ENCODE measurements at regions not wholly inside any gene's neighbourhood (a gene's known extent, or its start where the extent isn't known, plus 50 kb on each side); places are given as distances from the start of the nearest gene placed in this dataset.

GRCh38 chr9:104984542-104984941, 56.6 kb upstream of the ABCA1 start:
- H3K27me3 Mint-ChIP-seq (ENCODE audit: low read depth), result peaks cover 5% of the 10 kb centered on the region
- no peak overlapping the region for H3K27ac Mint-ChIP-seq (ENCODE audit: unreplicated experiment)
- no peaks in the 10 kb centered on the region for H3K36me3 Mint-ChIP-seq (ENCODE audit: low read depth)
- DNase-seq (ENCODE audit: low read depth, low spot score), result no peak
- no peak overlapping the region for H3K4me3 Mint-ChIP-seq
- H3K9me3 Mint-ChIP-seq, result peaks cover 4% of the 10 kb centered on the region
- TF ChIP-seq, protein P1, sequence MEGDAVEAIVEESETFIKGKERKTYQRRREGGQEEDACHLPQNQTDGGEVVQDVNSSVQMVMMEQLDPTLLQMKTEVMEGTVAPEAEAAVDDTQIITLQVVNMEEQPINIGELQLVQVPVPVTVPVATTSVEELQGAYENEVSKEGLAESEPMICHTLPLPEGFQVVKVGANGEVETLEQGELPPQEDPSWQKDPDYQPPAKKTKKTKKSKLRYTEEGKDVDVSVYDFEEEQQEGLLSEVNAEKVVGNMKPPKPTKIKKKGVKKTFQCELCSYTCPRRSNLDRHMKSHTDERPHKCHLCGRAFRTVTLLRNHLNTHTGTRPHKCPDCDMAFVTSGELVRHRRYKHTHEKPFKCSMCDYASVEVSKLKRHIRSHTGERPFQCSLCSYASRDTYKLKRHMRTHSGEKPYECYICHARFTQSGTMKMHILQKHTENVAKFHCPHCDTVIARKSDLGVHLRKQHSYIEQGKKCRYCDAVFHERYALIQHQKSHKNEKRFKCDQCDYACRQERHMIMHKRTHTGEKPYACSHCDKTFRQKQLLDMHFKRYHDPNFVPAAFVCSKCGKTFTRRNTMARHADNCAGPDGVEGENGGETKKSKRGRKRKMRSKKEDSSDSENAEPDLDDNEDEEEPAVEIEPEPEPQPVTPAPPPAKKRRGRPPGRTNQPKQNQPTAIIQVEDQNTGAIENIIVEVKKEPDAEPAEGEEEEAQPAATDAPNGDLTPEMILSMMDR (conservative IDR thresholded peaks at IDR 0.05), result no peak
- peaks cover 8% of the 10 kb centered on the region for H3K4me1 Mint-ChIP-seq

GRCh38 chr9:104984948-104985347, 57.0 kb upstream of the ABCA1 start:
- Mint-ChIP-seq H3K27ac (ENCODE audit: unreplicated experiment) (peak overlapping the region; percentile 28), H3K27me3 (ENCODE audit: low read depth) (peaks cover 5% of the 10 kb centered on the region), H3K36me3 (ENCODE audit: low read depth) (no peaks in the 10 kb centered on the region), H3K9me3 (peaks cover 4% of the 10 kb centered on the region), H3K4me1 (peaks cover 8% of the 10 kb centered on the region), H3K4me3 (peak overlapping the region; percentile 27)
- DNase-seq (ENCODE audit: low read depth, low spot score), result no peak
- TF ChIP-seq, protein P1 (conservative IDR thresholded peaks at IDR 0.05), result no peak

- DNase-seq (ENCODE audit: low read depth, low spot score), result no peak
- TF ChIP-seq, protein P1 (conservative IDR thresholded peaks at IDR 0.05), result no peak
- Mint-ChIP-seq H3K9me3 (peaks cover 4% of the 10 kb centered on the region), H3K4me1 (peaks cover 15% of the 10 kb centered on the region), H3K36me3 (ENCODE audit: low read depth) (no peaks in the 10 kb centered on the region), H3K27ac (ENCODE audit: unreplicated experiment) (no peak overlapping the region), H3K27me3 (ENCODE audit: low read depth) (peaks cover 11% of the 10 kb centered on the region), H3K4me3 (no peak overlapping the region)
Observed at GRCh38 chr9:104986096-104986495, 58.1 kb upstream of the ABCA1 start.

DNA sequence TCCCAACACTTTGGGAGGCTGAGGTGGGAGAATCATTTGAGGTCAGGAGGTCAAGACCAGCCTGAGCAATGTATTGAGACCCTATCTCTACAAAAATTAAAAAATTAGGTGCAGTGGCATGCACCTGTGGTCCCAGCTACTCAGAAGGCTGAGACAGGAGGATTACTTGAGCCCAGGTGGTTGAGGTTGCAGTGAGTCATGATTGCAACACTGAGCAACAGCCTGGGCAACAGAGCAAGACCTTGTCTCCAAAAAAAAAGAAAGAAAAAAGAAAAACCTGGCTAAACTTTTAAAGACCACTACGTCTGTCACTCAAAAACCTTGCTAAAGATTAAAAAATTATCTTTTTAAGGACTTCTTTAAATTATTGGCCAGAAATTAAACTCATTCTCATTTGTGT, 59.8 kb upstream of the ABCA1 start:
- peaks cover 13% of the 10 kb centered on the region for H3K27me3 Mint-ChIP-seq (ENCODE audit: low read depth)
- peaks cover 4% of the 10 kb centered on the region for H3K9me3 Mint-ChIP-seq
- no peak overlapping the region for H3K27ac Mint-ChIP-seq (ENCODE audit: unreplicated experiment)
- H3K4me1 Mint-ChIP-seq, result peaks cover 27% of the 10 kb centered on the region
- TF ChIP-seq, protein P1 (conservative IDR thresholded peaks at IDR 0.05), result no peak
- DNase-seq (ENCODE audit: low read depth, low spot score), result no peak
- no peak overlapping the region for H3K4me3 Mint-ChIP-seq
- H3K36me3 Mint-ChIP-seq (ENCODE audit: low read depth), result no peaks in the 10 kb centered on the region

GRCh38 chr9:104988539-104988938, 60.6 kb upstream of the ABCA1 start:
- no peak for DNase-seq (ENCODE audit: low read depth, low spot score)
- Mint-ChIP-seq H3K9me3 (peaks cover 4% of the 10 kb centered on the region), H3K27ac (ENCODE audit: unreplicated experiment) (no peak overlapping the region), H3K36me3 (ENCODE audit: low read depth) (no peaks in the 10 kb centered on the region), H3K4me1 (peaks cover 35% of the 10 kb centered on the region), H3K27me3 (ENCODE audit: low read depth) (peaks cover 17% of the 10 kb centered on the region), H3K4me3 (no peak overlapping the region)
- TF ChIP-seq, protein P1 (conservative IDR thresholded peaks at IDR 0.05), result no peak
